Breast epithelium (tissue), 4 donors: ENCODE measurements at regions not wholly inside any gene's neighbourhood (a gene's known extent, or its start where the extent isn't known, plus 50 kb on each side); places are given as distances from the start of the nearest gene placed in this dataset.

Experiments used
- DNase-seq, 2 donors: peaks; one replicate each; pipeline ENCODE4 v3.0.0-alpha.2; 2019; ENCODE audit warnings: low spot score in 2 of 2
- H3K27ac ChIP-seq, 2 donors: fragments of 200-600 bp; sonication (generic) in 1 of 2; one replicate each; pipeline ENCODE4 v1.5.1; 2016 to 2019; ENCODE audit warnings: mild to moderate bottlenecking in 1 of 2
- H3K27me3 ChIP-seq, 2 donors: fragments of 200-600 bp; sonication (generic) in 1 of 2; one replicate each; pipeline versions ENCODE4 v1.5.1 to v1.6.0; 2017 to 2019; ENCODE audit warnings: control low read depth in 1 of 2, mild to moderate bottlenecking in 1 of 2
- H3K36me3 ChIP-seq: fragments of 200-600 bp; one replicate; pipeline ENCODE4 v1.5.1; 2019
- H3K4me1 ChIP-seq, 2 donors: fragments of 200-600 bp; sonication (generic); one replicate each; pipeline ENCODE4 v1.5.1; 2016 to 2019; ENCODE audit warnings: control low read depth in 1 of 2
- H3K4me3 ChIP-seq, 3 donors: fragments of 200-600 bp; sonication (generic); 1 replicate in 2 of 3; 2 replicates in 1 of 3; pipeline ENCODE4 v1.5.1; 2016 to 2019; ENCODE audit warnings: mild to moderate bottlenecking in 3 of 3, moderate library complexity in 2 of 3
- H3K9me3 ChIP-seq, 2 donors: fragments of 200-600 bp; sonication (generic) in 1 of 2; one replicate each; pipeline ENCODE4 v1.5.1; 2016 to 2019; ENCODE audit warnings: control low read depth in 1 of 2
- CTCF ChIP-seq, 3 donors: fragments of 450-650 bp; IDR thresholded peaks; one replicate each; pipeline ENCODE4 v1.5.1; 2016 to 2017; ENCODE audit warnings: antibody characterized with exemption in 3 of 3, mild to moderate bottlenecking in 3 of 3, moderate library complexity in 3 of 3
- POLR2A ChIP-seq: fragments of 450-650 bp; IDR thresholded peaks from one replicate; pipeline ENCODE4 v1.6.1; 2016; ENCODE audit warnings: antibody characterized with exemption, mild to moderate bottlenecking, moderate library complexity
- POLR2AphosphoS5 ChIP-seq, 3 donors: sonication (generic); formaldehyde crosslinking; IDR thresholded peaks; one replicate each; pipeline ENCODE4 v1.6.1; 2017; ENCODE audit warnings: antibody characterized with exemption in 3 of 3
- intact Hi-C: fragments of 100-400 bp; cut with DNase I; formaldehyde crosslinking; loops from one replicate; pipeline ENCODE4 v1.15.1; 2023; ENCODE audit warnings: low total_unique reads

- Histone ChIP-seq H3K9me3 (peaks cover 0 to 8% of the 10 kb centered on the region in 2 donors), H3K27me3 (no peaks in the 10 kb centered on the region), H3K4me3 (no peak overlapping the region), H3K36me3 (no peaks in the 10 kb centered on the region), H3K27ac (no peak overlapping the region), H3K4me1 (no peaks in the 10 kb centered on the region)
- DNase-seq = no peak
- TF ChIP-seq POLR2A = no peak
- no peak for TF ChIP-seq CTCF (IDR thresholded peaks at IDR 0.05)
- TF ChIP-seq POLR2AphosphoS5 (IDR thresholded peaks at IDR 0.05) = no peak
- intact Hi-C loops = no loop called here
Measured at GRCh38 chr3:105187344-105187743, 179.4 kb upstream of the ALCAM start.

GRCh38 chr3:105195260-105195659 lies 171.4 kb upstream of the ALCAM start:
- no peak for DNase-seq
- no peaks in the 10 kb centered on the region for H3K27me3 ChIP-seq
- TF ChIP-seq POLR2A (no peak), POLR2AphosphoS5 (IDR thresholded peaks at IDR 0.05) (no peak), CTCF (IDR thresholded peaks at IDR 0.05) (no peak)
- intact Hi-C loops = no loop called here
- H3K4me1 ChIP-seq = no peaks in the 10 kb centered on the region
- no peaks in the 10 kb centered on the region for H3K9me3 ChIP-seq
- no peak overlapping the region for H3K27ac ChIP-seq
- H3K36me3 ChIP-seq = no peaks in the 10 kb centered on the region
- H3K4me3 ChIP-seq = no peak overlapping the region

GRCh38 chr3:105197863-105198262 lies 168.8 kb upstream of the ALCAM start:
- no peak for TF ChIP-seq CTCF (IDR thresholded peaks at IDR 0.05)
- no peak for TF ChIP-seq POLR2A
- no peak for TF ChIP-seq POLR2AphosphoS5 (IDR thresholded peaks at IDR 0.05)

GRCh38 chr3:105199217-105199616 lies 167.5 kb upstream of the ALCAM start:
- Histone ChIP-seq H3K4me1 (no peaks in the 10 kb centered on the region), H3K36me3 (no peaks in the 10 kb centered on the region), H3K9me3 (peaks cover 0 to 8% of the 10 kb centered on the region in 2 donors), H3K27ac (no peak overlapping the region), H3K27me3 (no peaks in the 10 kb centered on the region), H3K4me3 (no peak overlapping the region)
- intact Hi-C loops = no loop called here
- no peak for DNase-seq
- TF ChIP-seq CTCF (IDR thresholded peaks at IDR 0.05) = no peak
- no peak for TF ChIP-seq POLR2AphosphoS5 (IDR thresholded peaks at IDR 0.05)
- TF ChIP-seq POLR2A = no peak

More at GRCh38 chr3:105197863-105198262, 168.8 kb upstream of the ALCAM start:
- no peak for DNase-seq
- Histone ChIP-seq H3K9me3 (peaks cover 0 to 8% of the 10 kb centered on the region in 2 donors), H3K4me1 (no peaks in the 10 kb centered on the region), H3K36me3 (no peaks in the 10 kb centered on the region), H3K4me3 (no peak overlapping the region), H3K27ac (no peak overlapping the region), H3K27me3 (no peaks in the 10 kb centered on the region)
- intact Hi-C loops = no loop called here

DNA sequence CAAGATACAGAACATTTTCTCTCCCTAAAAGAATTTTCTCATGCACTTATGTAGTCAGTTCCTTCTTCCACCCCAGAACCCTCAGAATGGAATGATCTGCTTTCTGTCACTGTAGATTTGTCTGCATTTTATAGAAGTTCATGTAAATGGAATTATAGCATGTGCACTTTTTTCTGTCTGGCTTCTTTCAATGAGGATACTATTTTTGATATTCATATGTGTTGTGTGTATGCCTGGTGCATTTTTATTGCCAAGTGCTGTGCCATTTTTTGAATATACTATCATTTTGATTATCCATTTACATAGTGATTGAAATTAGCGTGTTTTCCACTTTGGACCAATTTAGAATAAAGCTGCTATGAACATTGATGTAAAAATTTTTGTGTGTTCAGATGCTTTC lies 156.6 kb upstream of the ALCAM start:
- Histone ChIP-seq H3K27ac (no peak overlapping the region), H3K36me3 (no peaks in the 10 kb centered on the region), H3K4me1 (no peaks in the 10 kb centered on the region), H3K27me3 (no peaks in the 10 kb centered on the region), H3K9me3 (no peaks in the 10 kb centered on the region), H3K4me3 (no peak overlapping the region)
- no peak for TF ChIP-seq POLR2AphosphoS5 (IDR thresholded peaks at IDR 0.05)
- no peak for TF ChIP-seq CTCF (IDR thresholded peaks at IDR 0.05)
- no peak for TF ChIP-seq POLR2A
- no peak for DNase-seq
- intact Hi-C loops = no loop called here
